ENCODE measurements at regions not wholly inside any gene's neighbourhood (a gene's known extent, or its start where the extent isn't known, plus 50 kb on each side); places are given as distances from the start of the nearest gene placed in this dataset.

DNA sequence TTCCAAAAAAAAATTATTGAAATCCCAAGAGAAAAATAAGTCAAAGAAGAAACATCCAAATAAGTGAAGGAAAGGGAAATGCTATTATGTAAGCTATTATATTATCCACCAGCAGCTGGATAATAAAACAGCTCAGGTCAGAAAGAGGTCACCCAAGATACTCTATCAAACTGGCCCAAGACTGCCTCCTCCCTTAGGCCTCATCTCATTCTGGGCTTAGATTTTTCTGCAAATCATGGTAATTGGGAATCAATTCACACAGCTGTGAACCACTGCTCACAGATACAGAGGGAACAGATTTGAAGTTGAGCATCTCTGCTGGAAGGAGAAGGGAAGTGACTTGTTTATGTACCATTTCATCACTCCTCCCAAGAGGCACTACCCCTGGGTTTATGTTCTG, 294.6 kb upstream of the DPPA4 start:
- Mint-ChIP-seq H3K27me3 (ENCODE audit: unreplicated experiment) (no peaks in the 10 kb centered on the region), H3K4me1 (ENCODE audit: low read depth, unreplicated experiment) (no peaks in the 10 kb centered on the region), H3K36me3 (ENCODE audit: unreplicated experiment) (no peaks in the 10 kb centered on the region), H3K4me3 (ENCODE audit: unreplicated experiment) (no peak overlapping the region), H3K27ac (ENCODE audit: unreplicated experiment) (no peak overlapping the region), H3K9me3 (ENCODE audit: unreplicated experiment) (no peaks in the 10 kb centered on the region)
- no peak for TF ChIP-seq CTCF (IDR thresholded peaks at IDR 0.05; ENCODE audit: partially characterized antibody, unreplicated experiment)
- no peak for DNase-seq

- no peak for TF ChIP-seq CTCF (IDR thresholded peaks at IDR 0.05; ENCODE audit: partially characterized antibody, unreplicated experiment)
- Mint-ChIP-seq H3K36me3 (ENCODE audit: unreplicated experiment) (no peaks in the 10 kb centered on the region), H3K27ac (ENCODE audit: unreplicated experiment) (no peak overlapping the region), H3K27me3 (ENCODE audit: unreplicated experiment) (no peaks in the 10 kb centered on the region), H3K4me1 (ENCODE audit: low read depth, unreplicated experiment) (no peaks in the 10 kb centered on the region), H3K4me3 (ENCODE audit: unreplicated experiment) (no peak overlapping the region), H3K9me3 (ENCODE audit: unreplicated experiment) (no peaks in the 10 kb centered on the region)
- DNase-seq, result no peak
Observed at GRCh38 chr3:109640146-109640652, 302.9 kb upstream of the DPPA4 start.

DNA sequence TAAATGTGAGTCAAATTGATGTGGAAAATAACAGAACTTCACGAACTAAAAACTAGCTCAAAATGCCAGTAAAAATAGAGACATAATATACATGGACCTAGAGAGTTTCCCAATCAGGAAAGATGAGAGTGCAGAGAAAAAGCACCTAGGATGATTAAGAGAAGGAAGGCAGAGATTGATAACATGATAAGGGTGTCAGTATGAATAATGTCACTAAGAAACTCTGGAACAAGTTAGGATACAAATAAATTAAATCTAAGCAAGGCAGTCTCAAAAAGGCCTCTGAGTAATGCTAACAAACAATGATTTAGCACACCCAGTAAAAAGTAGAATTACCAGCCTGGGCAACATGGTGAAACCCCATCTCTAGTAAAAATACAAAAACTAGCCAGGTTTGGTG, 304.7 kb upstream of the DPPA4 start:
- H3K36me3 Mint-ChIP-seq (ENCODE audit: unreplicated experiment), result no peaks in the 10 kb centered on the region
- no peak for TF ChIP-seq CTCF (IDR thresholded peaks at IDR 0.05; ENCODE audit: partially characterized antibody, unreplicated experiment)
- H3K4me1 Mint-ChIP-seq (ENCODE audit: low read depth, unreplicated experiment), result no peaks in the 10 kb centered on the region
- no peak for DNase-seq
- H3K4me3 Mint-ChIP-seq (ENCODE audit: unreplicated experiment), result no peak overlapping the region
- H3K27me3 Mint-ChIP-seq (ENCODE audit: unreplicated experiment), result no peaks in the 10 kb centered on the region
- no peak overlapping the region for H3K27ac Mint-ChIP-seq (ENCODE audit: unreplicated experiment)
- H3K9me3 Mint-ChIP-seq (ENCODE audit: unreplicated experiment), result no peaks in the 10 kb centered on the region

- no peak for TF ChIP-seq CTCF (IDR thresholded peaks at IDR 0.05; ENCODE audit: partially characterized antibody, unreplicated experiment)
- no peak overlapping the region for H3K27ac Mint-ChIP-seq (ENCODE audit: unreplicated experiment)
- H3K36me3 Mint-ChIP-seq (ENCODE audit: unreplicated experiment), result no peaks in the 10 kb centered on the region
- no peak for DNase-seq
- peaks cover 2% of the 10 kb centered on the region for H3K9me3 Mint-ChIP-seq (ENCODE audit: unreplicated experiment)
- H3K4me3 Mint-ChIP-seq (ENCODE audit: unreplicated experiment), result no peak overlapping the region
- H3K27me3 Mint-ChIP-seq (ENCODE audit: unreplicated experiment), result no peaks in the 10 kb centered on the region
- no peaks in the 10 kb centered on the region for H3K4me1 Mint-ChIP-seq (ENCODE audit: low read depth, unreplicated experiment)
Observed at GRCh38 chr3:109643590-109643989, 306.2 kb upstream of the DPPA4 start.

GRCh38 chr3:109644332-109644731, 307.0 kb upstream of the DPPA4 start:
- H3K4me1 Mint-ChIP-seq (ENCODE audit: low read depth, unreplicated experiment), result no peaks in the 10 kb centered on the region
- H3K9me3 Mint-ChIP-seq (ENCODE audit: unreplicated experiment), result peaks cover 2% of the 10 kb centered on the region
- no peak overlapping the region for H3K4me3 Mint-ChIP-seq (ENCODE audit: unreplicated experiment)
- no peak for TF ChIP-seq CTCF (IDR thresholded peaks at IDR 0.05; ENCODE audit: partially characterized antibody, unreplicated experiment)
- no peaks in the 10 kb centered on the region for H3K27me3 Mint-ChIP-seq (ENCODE audit: unreplicated experiment)
- DNase-seq, result no peak
- no peak overlapping the region for H3K27ac Mint-ChIP-seq (ENCODE audit: unreplicated experiment)
- no peaks in the 10 kb centered on the region for H3K36me3 Mint-ChIP-seq (ENCODE audit: unreplicated experiment)
